H9 (cell line): ENCODE measurements at regions not wholly inside any gene's neighbourhood (a gene's known extent, or its start where the extent isn't known, plus 50 kb on each side); places are given as distances from the start of the nearest gene placed in this dataset.

Source experiments
- DNase-seq: peaks from one replicate; pipeline ENCODE4 v3.0.0-alpha.2; 2017
- H2AFZ ChIP-seq: one replicate; pipeline ENCODE4 v1.6.1; 2013; ENCODE audit warnings: mild to moderate bottlenecking, low read length, control low read depth, moderate library complexity
- H2AK5ac ChIP-seq: 2 replicates; pipeline ENCODE4 v1.6.1; 2013; ENCODE audit warnings: low read length, control low read depth, mixed read lengths; ENCODE audit not compliant: insufficient read length
- H2BK120ac ChIP-seq: one replicate; pipeline ENCODE4 v1.6.1; 2013; ENCODE audit warnings: low read depth, mild to moderate bottlenecking, low read length, control low read depth, inconsistent platforms; ENCODE audit not compliant: poor library complexity, severe bottlenecking
- H2BK12ac ChIP-seq: 2 replicates; pipeline ENCODE4 v1.6.1; 2013; ENCODE audit warnings: low read length, control low read depth, mixed read lengths, low read depth; ENCODE audit not compliant: insufficient read length
- H2BK15ac ChIP-seq: 2 replicates; pipeline ENCODE4 v1.6.1; 2013; ENCODE audit warnings: low read depth, low read length, control low read depth
- H2BK20ac ChIP-seq: one replicate; pipeline ENCODE4 v1.6.1; 2013; ENCODE audit warnings: low read depth, mild to moderate bottlenecking, low read length, control low read depth, inconsistent platforms; ENCODE audit not compliant: poor library complexity, severe bottlenecking
- H2BK5ac ChIP-seq: 2 replicates; pipeline ENCODE4 v1.6.1; 2013; ENCODE audit warnings: low read length, control low read depth, mixed read lengths; ENCODE audit not compliant: insufficient read length
- H3K14ac ChIP-seq: 2 replicates; pipeline ENCODE4 v1.6.1; 2013; ENCODE audit warnings: low read length, control low read depth; ENCODE audit not compliant: insufficient read depth
- H3K18ac ChIP-seq: 2 replicates; pipeline ENCODE4 v1.6.1; 2013; ENCODE audit warnings: low read depth, mild to moderate bottlenecking, mixed read lengths, low read length, control low read depth; ENCODE audit not compliant: insufficient read length
- H3K23ac ChIP-seq: 2 replicates; pipeline ENCODE4 v1.6.1; 2013; ENCODE audit warnings: low read length, control low read depth, mixed read lengths, low read depth; ENCODE audit not compliant: insufficient read length
- H3K23me2 ChIP-seq: 2 replicates; pipeline ENCODE4 v1.6.1; 2013; ENCODE audit warnings: low read depth, mild to moderate bottlenecking, mixed read lengths, low read length, control low read depth; ENCODE audit not compliant: insufficient read length, poor library complexity, severe bottlenecking
- H3K27ac ChIP-seq: 2 replicates; pipeline ENCODE4 v1.5.1; 2013; ENCODE audit warnings: low read length, control low read depth, mixed read lengths, low read depth; ENCODE audit not compliant: insufficient read length
- H3K27me3 ChIP-seq: 2 replicates; pipeline ENCODE4 v1.6.1; 2013; ENCODE audit warnings: low read length, control low read depth, inconsistent platforms; ENCODE audit not compliant: insufficient read depth
- H3K4ac ChIP-seq: 2 replicates; pipeline ENCODE4 v1.6.1; 2013; ENCODE audit warnings: low read depth, mild to moderate bottlenecking, control low read depth, inconsistent platforms, low read length, moderate library complexity
- H3K4me1 ChIP-seq: 2 replicates; pipeline ENCODE4 v1.6.1; 2013; ENCODE audit warnings: low read length, control low read depth, inconsistent platforms; ENCODE audit not compliant: insufficient read depth
- H3K4me2 ChIP-seq: 2 replicates; pipeline ENCODE4 v1.6.1; 2013; ENCODE audit warnings: low read length, control low read depth, mixed read lengths; ENCODE audit not compliant: insufficient read length, insufficient read depth
- H3K56ac ChIP-seq: 2 replicates; pipeline ENCODE4 v1.6.1; 2013; ENCODE audit warnings: low read depth, mild to moderate bottlenecking, mixed read lengths, low read length, control low read depth; ENCODE audit not compliant: insufficient read length
- H3K79me1 ChIP-seq: 2 replicates; pipeline ENCODE4 v1.6.1; 2013; ENCODE audit warnings: low read depth, mild to moderate bottlenecking, moderate library complexity, low read length, control low read depth, inconsistent platforms; ENCODE audit not compliant: insufficient read depth, poor library complexity, severe bottlenecking
- H3K79me2 ChIP-seq: 2 replicates; pipeline ENCODE4 v1.6.1; 2013; ENCODE audit warnings: low read length, control low read depth, inconsistent platforms; ENCODE audit not compliant: insufficient read depth
- H3K9ac ChIP-seq: 2 replicates; pipeline ENCODE4 v1.6.1; 2013; ENCODE audit warnings: low read length, control low read depth, mixed read lengths; ENCODE audit not compliant: insufficient read length; ENCODE audit errors: extremely low read depth
- H3K9me3 ChIP-seq: one replicate; pipeline ENCODE4 v1.6.1; 2013; ENCODE audit warnings: low read depth, low read length, inconsistent platforms; ENCODE audit not compliant: control insufficient read depth
- H3T11ph ChIP-seq: one replicate; pipeline ENCODE4 v1.6.1; 2013; ENCODE audit warnings: mild to moderate bottlenecking, low read length, control low read depth, inconsistent platforms
- H4K20me1 ChIP-seq: one replicate; pipeline ENCODE4 v1.6.1; 2013; ENCODE audit not compliant: control insufficient read depth, insufficient read length, insufficient read depth
- H4K5ac ChIP-seq: 2 replicates; pipeline ENCODE4 v1.6.1; 2013; ENCODE audit warnings: low read depth, mild to moderate bottlenecking, mixed read lengths, low read length, control low read depth; ENCODE audit not compliant: insufficient read length
- H4K8ac ChIP-seq: replicated peaks from 2 replicates; pipeline ENCODE4 v1.6.1; 2013; ENCODE audit warnings: low read length, control low read depth, mixed read lengths, low read depth; ENCODE audit not compliant: insufficient read length
- H4K91ac ChIP-seq: 2 replicates; pipeline ENCODE4 v1.6.1; 2013; ENCODE audit warnings: low read depth, mild to moderate bottlenecking, moderate library complexity, mixed read lengths, low read length, control low read depth; ENCODE audit not compliant: insufficient read length
- H3K27ac Mint-ChIP-seq, 3 experiments: 2 replicates in 2 of 3; 3 replicates in 1 of 3; pipeline ENCODE4 v1.8.0; 2020 to 2021; ENCODE audit warnings: mixed read lengths in 3 of 3, mild to moderate bottlenecking in 1 of 3, moderate library complexity in 1 of 3
- H3K27me3 Mint-ChIP-seq: 2 replicates; pipeline ENCODE4 v1.8.0; 2021; ENCODE audit warnings: low read depth, mild to moderate bottlenecking, moderate library complexity, mixed read lengths
- H3K36me3 Mint-ChIP-seq, 3 experiments: 2 replicates in 2 of 3; 3 replicates in 1 of 3; pipeline ENCODE4 v1.8.0; 2020 to 2021; ENCODE audit warnings: low read depth in 3 of 3, mixed read lengths in 3 of 3; ENCODE audit not compliant: insufficient read depth in 1 of 3
- H3K4me1 Mint-ChIP-seq, 2 experiments: 2 replicates each; pipeline ENCODE4 v1.8.0; 2020; ENCODE audit warnings: mixed read lengths in 2 of 2
- H3K4me3 Mint-ChIP-seq, 2 experiments: 2 replicates in 1 of 2; 3 replicates in 1 of 2; pipeline ENCODE4 v1.8.0; 2020 to 2021; ENCODE audit warnings: mild to moderate bottlenecking in 2 of 2, mixed read lengths in 2 of 2, moderate library complexity in 1 of 2
- H3K9me3 Mint-ChIP-seq, 2 experiments: 2 replicates in 1 of 2; 3 replicates in 1 of 2; pipeline ENCODE4 v1.8.0; 2020; ENCODE audit warnings: mild to moderate bottlenecking in 2 of 2, mixed read lengths in 2 of 2, moderate library complexity in 1 of 2
- WGBS: extraction: QIAGEN DNeasy Blood & Tissue Kit; methylation state at CpG from one replicate; pipeline ENCODE4 v1.1.7; 2013; ENCODE audit warnings: missing lambda C conversion rate, low lambda C conversion rate, mixed read lengths; ENCODE audit not compliant: insufficient read length; ENCODE audit errors: extremely low coverage; 5-methylcytosine and 5-hydroxymethylcytosine counted together
- TF ChIP-seq, protein P1 (sequence below): fragments of 200-600 bp; sonication (generic); conservative IDR thresholded peaks from 3 replicates; pipeline ENCODE4 v1.8.0; 2021; ENCODE audit warnings: antibody characterized with exemption, mild to moderate bottlenecking

DNA sequence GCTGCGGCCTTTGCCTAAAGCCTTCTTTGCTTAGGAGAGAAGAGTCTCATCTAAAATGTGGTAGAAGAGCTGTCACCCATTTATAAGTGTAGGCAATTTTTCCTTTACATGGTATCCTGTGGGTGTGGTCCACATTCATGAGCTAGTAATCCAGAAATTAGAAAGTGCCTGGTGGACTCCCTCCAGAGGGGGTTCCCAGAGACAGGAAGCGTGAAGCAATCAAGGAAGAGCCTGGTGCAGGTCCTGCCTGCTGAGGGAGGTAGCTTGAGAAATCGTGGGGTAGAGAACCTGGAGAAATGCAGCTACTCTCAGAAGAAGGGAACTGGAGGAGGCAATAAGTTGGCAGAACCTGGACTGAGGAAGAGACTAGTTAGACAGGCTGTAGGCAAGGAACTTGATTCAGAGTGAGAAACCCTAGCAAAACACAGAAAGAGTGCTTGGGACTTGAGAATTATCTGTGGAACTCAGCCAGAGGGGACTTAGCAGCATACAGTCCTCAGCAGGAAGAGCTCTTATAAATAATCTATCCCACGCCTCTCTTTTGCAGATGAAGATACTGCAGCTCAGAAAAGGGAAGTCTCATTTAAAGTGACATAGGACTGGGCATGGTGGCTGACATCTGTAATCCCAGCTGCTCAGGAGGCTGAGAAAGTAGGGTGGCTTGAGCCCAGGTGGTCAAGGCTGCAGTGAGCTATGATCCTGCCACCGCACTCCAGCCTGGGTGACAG is 182.4 kb upstream of the CCND2 start:
- H3K4ac ChIP-seq, result no peak overlapping the region
- no CpG with 5 or more reads among the region's 5 CpGs for WGBS
- H2BK20ac ChIP-seq, result no peak overlapping the region
- no peak overlapping the region for H2BK12ac ChIP-seq
- no peak overlapping the region for H4K91ac ChIP-seq
- H3K9me3 Mint-ChIP-seq, result no peaks in the 10 kb centered on the region
- no peak overlapping the region for H3T11ph ChIP-seq
- H3K36me3 Mint-ChIP-seq, result no peaks in the 10 kb centered on the region
- no peak overlapping the region for H2BK15ac ChIP-seq
- no peak overlapping the region for H3K14ac ChIP-seq
- H3K27ac ChIP-seq, result no peak overlapping the region
- H3K79me1 ChIP-seq, result no peaks in the 10 kb centered on the region
- H2BK5ac ChIP-seq, result no peak overlapping the region
- H3K9ac ChIP-seq, result no peak overlapping the region
- H3K4me1 Mint-ChIP-seq, result peaks cover 0 to 5% of the 10 kb centered on the region in 2 experiments; a peak in 2 of 4 replicates
- no peaks in the 10 kb centered on the region for H3K9me3 ChIP-seq
- H3K4me2 ChIP-seq, result no peak overlapping the region
- no peak for DNase-seq
- H3K23ac ChIP-seq, result no peak overlapping the region
- no peak overlapping the region for H4K8ac ChIP-seq
- no peak overlapping the region for H3K27ac Mint-ChIP-seq
- H4K20me1 ChIP-seq, result no peaks in the 10 kb centered on the region
- no peak overlapping the region for H2AK5ac ChIP-seq
- no peaks in the 10 kb centered on the region for H3K4me1 ChIP-seq
- H3K4me3 Mint-ChIP-seq, result no peak overlapping the region
- no peak overlapping the region for H3K56ac ChIP-seq
- TF ChIP-seq, protein P1, sequence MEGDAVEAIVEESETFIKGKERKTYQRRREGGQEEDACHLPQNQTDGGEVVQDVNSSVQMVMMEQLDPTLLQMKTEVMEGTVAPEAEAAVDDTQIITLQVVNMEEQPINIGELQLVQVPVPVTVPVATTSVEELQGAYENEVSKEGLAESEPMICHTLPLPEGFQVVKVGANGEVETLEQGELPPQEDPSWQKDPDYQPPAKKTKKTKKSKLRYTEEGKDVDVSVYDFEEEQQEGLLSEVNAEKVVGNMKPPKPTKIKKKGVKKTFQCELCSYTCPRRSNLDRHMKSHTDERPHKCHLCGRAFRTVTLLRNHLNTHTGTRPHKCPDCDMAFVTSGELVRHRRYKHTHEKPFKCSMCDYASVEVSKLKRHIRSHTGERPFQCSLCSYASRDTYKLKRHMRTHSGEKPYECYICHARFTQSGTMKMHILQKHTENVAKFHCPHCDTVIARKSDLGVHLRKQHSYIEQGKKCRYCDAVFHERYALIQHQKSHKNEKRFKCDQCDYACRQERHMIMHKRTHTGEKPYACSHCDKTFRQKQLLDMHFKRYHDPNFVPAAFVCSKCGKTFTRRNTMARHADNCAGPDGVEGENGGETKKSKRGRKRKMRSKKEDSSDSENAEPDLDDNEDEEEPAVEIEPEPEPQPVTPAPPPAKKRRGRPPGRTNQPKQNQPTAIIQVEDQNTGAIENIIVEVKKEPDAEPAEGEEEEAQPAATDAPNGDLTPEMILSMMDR, result no peak
- no peak overlapping the region for H3K18ac ChIP-seq
- no peaks in the 10 kb centered on the region for H3K23me2 ChIP-seq
- no peak overlapping the region for H2BK120ac ChIP-seq
- no peak overlapping the region for H2AFZ ChIP-seq
- H3K27me3 ChIP-seq, result no peaks in the 10 kb centered on the region
- H3K79me2 ChIP-seq, result no peaks in the 10 kb centered on the region
- H3K27me3 Mint-ChIP-seq, result peaks cover 2% of the 10 kb centered on the region; the same call in 1 of the 2 replicates
- H4K5ac ChIP-seq, result no peak overlapping the region
